K562 (cell line): ENCODE measurements at regions not wholly inside any gene's neighbourhood (a gene's known extent, or its start where the extent isn't known, plus 50 kb on each side); places are given as distances from the start of the nearest gene placed in this dataset.

Source experiments
- ATAC-seq: fragments of 200-7000 bp; cut with Tn5 transposase; 3 replicates; pipeline ENCODE4 v1.9.1; 2020; ENCODE audit warnings: moderate library complexity
- BruUV-seq: library from RNA; stranded (reverse); fragments of 400-500 nt; replicated peaks from 2 replicates; lab custom pipeline; 2021; lab: Mats Ljungman, UMichigan
- CTCF ChIA-PET: fragments of 300-600 bp; formaldehyde crosslinking; extraction: SDS; loops from one replicate; lab custom pipeline; 2021; ENCODE audit warnings: low intra/inter-chr PET ratio; lab: Yijun Ruan, JAX
- POLR2A ChIA-PET: fragments of 300-600, 350-650 bp; sonication (Branson Sonifier 250); formaldehyde crosslinking; extraction: SDS; loops from one replicate; lab custom pipeline; 2021; ENCODE audit warnings: antibody characterized with exemption, inconsistent platforms; lab: Yijun Ruan, JAX
- DNase-seq, 4 experiments: peaks; one replicate each; pipeline versions ENCODE4 v3.0.0 to v3.0.0-alpha.2; 2011 to 2018; ENCODE audit warnings: low spot score in 3 of 4, mixed read lengths in 3 of 4; ENCODE audit errors: extremely low read depth in 1 of 4
- FAIRE-seq: peaks from 2 replicates; lab custom pipeline; 2011; peaks lifted over from hg19 to GRCh38; lab: Jason Lieb, UNC
- H2AFZ ChIP-seq: 2 replicates; pipeline ENCODE4 v1.6.0; 2011; ENCODE audit warnings: low read depth, low read length, control low read depth, inconsistent platforms
- H3K27ac ChIP-seq: fragments of 200-600 bp; 3 replicates; pipeline ENCODE4 v1.8.0; 2011; ENCODE audit warnings: low read depth, mild to moderate bottlenecking, control low read depth, inconsistent platforms, low read length, moderate library complexity, mixed read lengths; ENCODE audit errors: extremely low read depth
- H3K27me3 ChIP-seq, 2 experiments: fragments of 300-600 bp in 1 of 2; 2 replicates in 1 of 2; 3 replicates in 1 of 2; pipeline versions ENCODE4 v1.6.0 to v1.8.0; 2011; ENCODE audit warnings: inconsistent platforms in 2 of 2, low read length in 2 of 2, mild to moderate bottlenecking in 1 of 2, mixed read lengths in 1 of 2, moderate library complexity in 1 of 2; ENCODE audit not compliant: control insufficient read depth in 2 of 2, insufficient read depth in 2 of 2
- H3K36me3 ChIP-seq: fragments of 300-600 bp; 3 replicates; pipeline ENCODE4 v1.8.0; 2011; ENCODE audit warnings: mild to moderate bottlenecking, low read length, inconsistent platforms; ENCODE audit not compliant: control insufficient read depth, insufficient read depth
- H3K4me1 ChIP-seq, 2 experiments: fragments of 200-600 bp in 1 of 2; replicated peaks in 1 of 2; 2 replicates in 1 of 2; 3 replicates in 1 of 2; pipeline versions ENCODE4 v1.5.1 to v1.8.0; 2011; ENCODE audit warnings: inconsistent platforms in 2 of 2, low read length in 2 of 2, mild to moderate bottlenecking in 1 of 2, mixed read lengths in 1 of 2, moderate library complexity in 1 of 2; ENCODE audit not compliant: control insufficient read depth in 2 of 2, insufficient read depth in 2 of 2
- H3K4me2 ChIP-seq: 2 replicates; pipeline ENCODE4 v1.6.1; 2011; ENCODE audit warnings: low read length, control low read depth, inconsistent platforms, mixed read lengths; ENCODE audit not compliant: insufficient read depth
- H3K4me3 ChIP-seq: fragments of 200-600 bp; sonication (generic), shearing (Covaris generic); 2 replicates; pipeline ENCODE4 v1.5.1; 2016; ENCODE audit warnings: control low read depth, inconsistent platforms
- H3K79me2 ChIP-seq: fragments of 200-600 bp; 3 replicates; pipeline ENCODE4 v1.8.0; 2011; ENCODE audit warnings: low read length, inconsistent platforms; ENCODE audit not compliant: control insufficient read depth, insufficient read depth
- H3K9ac ChIP-seq, 2 experiments: 2 replicates each; pipeline versions ENCODE4 v1.6.0 to v1.6.1; 2011; ENCODE audit warnings: low read depth in 2 of 2, low read length in 2 of 2, control low read depth in 1 of 2, inconsistent platforms in 1 of 2, mild to moderate bottlenecking in 1 of 2, mixed read lengths in 1 of 2; ENCODE audit not compliant: insufficient read depth in 1 of 2
- H3K9me1 ChIP-seq: one replicate; pipeline ENCODE4 v1.6.0; 2011; ENCODE audit warnings: inconsistent platforms, mild to moderate bottlenecking, low read length, moderate library complexity; ENCODE audit not compliant: control insufficient read depth, insufficient read depth
- H3K9me3 ChIP-seq: replicated peaks from 2 replicates; pipeline ENCODE4 v1.5.1; 2011; ENCODE audit warnings: low read depth, low read length, inconsistent platforms; ENCODE audit not compliant: control insufficient read depth, insufficient read depth
- H4K20me1 ChIP-seq: replicated peaks from 2 replicates; pipeline ENCODE4 v1.6.1; 2011; ENCODE audit warnings: low read length, inconsistent platforms, mixed read lengths; ENCODE audit not compliant: control insufficient read depth, insufficient read depth
- CBX1 ChIP-seq: sonication (generic); IDR thresholded peaks from 2 replicates; pipeline ENCODE4 v1.6.1; 2016; ENCODE audit warnings: antibody characterized with exemption, low read depth, mild to moderate bottlenecking
- HNRNPLL ChIP-seq: fragments of 200-400 bp; formaldehyde crosslinking; IDR thresholded peaks from 2 replicates; pipeline ENCODE4 v1.6.1; 2017; ENCODE audit warnings: low read length, low read depth, mild to moderate bottlenecking; ENCODE audit not compliant: poor library complexity, severe bottlenecking
- MCM5 ChIP-seq: fragments of 450-650 bp; IDR thresholded peaks from 2 replicates; pipeline ENCODE4 v1.6.1; 2016; ENCODE audit warnings: low read depth
- NFIC ChIP-seq: fragments of 450-650 bp; IDR thresholded peaks from 2 replicates; pipeline ENCODE4 v1.6.1; 2017; ENCODE audit warnings: mild to moderate bottlenecking, inconsistent platforms
- ZNF175 ChIP-seq: fragments of 200-800 bp; sonication (Bioruptor generic); IDR thresholded peaks from 2 replicates; pipeline ENCODE4 v1.6.1; 2016; ENCODE audit warnings: low read depth, mild to moderate bottlenecking, missing genetic modification characterization, missing compliant biosample characterization
- ZNF644 ChIP-seq: fragments of 200-800 bp; sonication (Bioruptor generic); IDR thresholded peaks from 2 replicates; pipeline ENCODE4 v1.6.1; 2016; ENCODE audit warnings: low read depth, missing genetic modification characterization, missing compliant biosample characterization
- WGBS: fragments of 100-300 bp; shearing (Covaris generic); methylation state at CpG from one replicate; pipeline ENCODE4 v1.1.6; 2016; ENCODE audit warnings: low coverage, mixed read lengths; ENCODE audit not compliant: insufficient coverage; ENCODE audit errors: missing lambda C conversion rate; 5-methylcytosine and 5-hydroxymethylcytosine counted together
- in situ Hi-C: fragments of 300-500 bp; cut with MboI; formaldehyde crosslinking; loops from 4 replicates; pipeline ENCODE4 v1.15.0; 2018; ENCODE audit warnings: inconsistent platforms, mixed read lengths
- intact Hi-C: fragments of 100-400 bp; cut with micrococcal nuclease; formaldehyde crosslinking; loops from 2 replicates; pipeline ENCODE4 v1.14.2; 2022
- TF ChIP-seq, protein P1 (sequence below), 3 experiments: IDR thresholded peaks in 2 of 3; conservative IDR thresholded peaks in 1 of 3; 2 replicates each; pipeline ENCODE4 v1.5.1; 2011 to 2012; ENCODE audit warnings: low read length in 3 of 3, mild to moderate bottlenecking in 3 of 3, control low read depth in 2 of 3, improper control_type of control experiment in 1 of 3, inconsistent platforms in 1 of 3, low read depth in 1 of 3, mixed read lengths in 1 of 3, moderate library complexity in 1 of 3; ENCODE audit not compliant: insufficient read depth in 2 of 3
- TF ChIP-seq, protein P2 (sequence below), 2 experiments: fragments of 250-450 bp in 1 of 2; fragments of 450-650 bp in 1 of 2; sonication (Bioruptor Pico) in 1 of 2; IDR thresholded peaks; 2 replicates each; pipeline versions ENCODE4 v1.6.1 to v1.8.0; 2016 to 2021; ENCODE audit warnings: mild to moderate bottlenecking in 2 of 2, moderate library complexity in 2 of 2, missing compliant biosample characterization in 1 of 2, missing genetic modification characterization in 1 of 2
- TF ChIP-seq, protein P3 (sequence below): fragments of 450-650 bp; IDR thresholded peaks from 2 replicates; pipeline ENCODE4 v1.6.1; 2017; ENCODE audit warnings: antibody characterized with exemption

DNA sequence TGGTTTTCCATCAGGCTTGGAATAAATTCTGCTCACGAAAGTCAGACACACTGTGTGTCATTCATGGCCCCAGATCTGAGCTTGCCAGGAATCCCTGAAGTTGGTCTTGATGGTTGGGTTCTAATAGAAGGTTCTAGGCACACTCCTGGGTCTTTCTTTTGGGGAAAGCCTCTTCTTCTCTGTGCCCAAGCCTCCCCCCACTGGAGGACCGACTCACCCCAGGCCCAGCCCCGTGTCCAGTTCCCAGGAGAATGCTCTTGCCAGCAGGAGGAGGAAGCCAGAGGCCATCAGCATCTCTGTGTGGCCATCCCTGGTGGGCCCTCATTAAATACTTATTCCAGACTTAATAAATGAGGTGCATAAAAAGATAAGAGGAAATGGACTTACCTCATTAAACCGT, 548.0 kb downstream of the TCERG1L start (continued):
- TF ChIP-seq, protein P1, sequence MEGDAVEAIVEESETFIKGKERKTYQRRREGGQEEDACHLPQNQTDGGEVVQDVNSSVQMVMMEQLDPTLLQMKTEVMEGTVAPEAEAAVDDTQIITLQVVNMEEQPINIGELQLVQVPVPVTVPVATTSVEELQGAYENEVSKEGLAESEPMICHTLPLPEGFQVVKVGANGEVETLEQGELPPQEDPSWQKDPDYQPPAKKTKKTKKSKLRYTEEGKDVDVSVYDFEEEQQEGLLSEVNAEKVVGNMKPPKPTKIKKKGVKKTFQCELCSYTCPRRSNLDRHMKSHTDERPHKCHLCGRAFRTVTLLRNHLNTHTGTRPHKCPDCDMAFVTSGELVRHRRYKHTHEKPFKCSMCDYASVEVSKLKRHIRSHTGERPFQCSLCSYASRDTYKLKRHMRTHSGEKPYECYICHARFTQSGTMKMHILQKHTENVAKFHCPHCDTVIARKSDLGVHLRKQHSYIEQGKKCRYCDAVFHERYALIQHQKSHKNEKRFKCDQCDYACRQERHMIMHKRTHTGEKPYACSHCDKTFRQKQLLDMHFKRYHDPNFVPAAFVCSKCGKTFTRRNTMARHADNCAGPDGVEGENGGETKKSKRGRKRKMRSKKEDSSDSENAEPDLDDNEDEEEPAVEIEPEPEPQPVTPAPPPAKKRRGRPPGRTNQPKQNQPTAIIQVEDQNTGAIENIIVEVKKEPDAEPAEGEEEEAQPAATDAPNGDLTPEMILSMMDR (IDR thresholded peaks at IDR 0.05 in 2 of 3, conservative IDR thresholded peaks at IDR 0.05 in 1 of 3; ENCODE audit: insufficient read depth in 2 of 3, low read depth in 1 of 3, low read length in 3 of 3), result no peak
- TF ChIP-seq ZNF644 (tag) (no peak), NFIC (no peak)
- TF ChIP-seq, protein P2, sequence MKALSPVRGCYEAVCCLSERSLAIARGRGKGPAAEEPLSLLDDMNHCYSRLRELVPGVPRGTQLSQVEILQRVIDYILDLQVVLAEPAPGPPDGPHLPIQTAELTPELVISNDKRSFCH (CRISPR knock-in tag; IDR thresholded peaks at IDR 0.05), result no peak
- TF ChIP-seq, protein P2 (tag; IDR thresholded peaks at IDR 0.05), result no peak
- TF ChIP-seq, protein P3, sequence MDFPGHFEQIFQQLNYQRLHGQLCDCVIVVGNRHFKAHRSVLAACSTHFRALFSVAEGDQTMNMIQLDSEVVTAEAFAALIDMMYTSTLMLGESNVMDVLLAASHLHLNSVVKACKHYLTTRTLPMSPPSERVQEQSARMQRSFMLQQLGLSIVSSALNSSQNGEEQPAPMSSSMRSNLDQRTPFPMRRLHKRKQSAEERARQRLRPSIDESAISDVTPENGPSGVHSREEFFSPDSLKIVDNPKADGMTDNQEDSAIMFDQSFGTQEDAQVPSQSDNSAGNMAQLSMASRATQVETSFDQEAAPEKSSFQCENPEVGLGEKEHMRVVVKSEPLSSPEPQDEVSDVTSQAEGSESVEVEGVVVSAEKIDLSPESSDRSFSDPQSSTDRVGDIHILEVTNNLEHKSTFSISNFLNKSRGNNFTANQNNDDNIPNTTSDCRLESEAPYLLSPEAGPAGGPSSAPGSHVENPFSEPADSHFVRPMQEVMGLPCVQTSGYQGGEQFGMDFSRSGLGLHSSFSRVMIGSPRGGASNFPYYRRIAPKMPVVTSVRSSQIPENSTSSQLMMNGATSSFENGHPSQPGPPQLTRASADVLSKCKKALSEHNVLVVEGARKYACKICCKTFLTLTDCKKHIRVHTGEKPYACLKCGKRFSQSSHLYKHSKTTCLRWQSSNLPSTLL, result no peak
- TF ChIP-seq, all 486 proteins: peak for 0

DNA sequence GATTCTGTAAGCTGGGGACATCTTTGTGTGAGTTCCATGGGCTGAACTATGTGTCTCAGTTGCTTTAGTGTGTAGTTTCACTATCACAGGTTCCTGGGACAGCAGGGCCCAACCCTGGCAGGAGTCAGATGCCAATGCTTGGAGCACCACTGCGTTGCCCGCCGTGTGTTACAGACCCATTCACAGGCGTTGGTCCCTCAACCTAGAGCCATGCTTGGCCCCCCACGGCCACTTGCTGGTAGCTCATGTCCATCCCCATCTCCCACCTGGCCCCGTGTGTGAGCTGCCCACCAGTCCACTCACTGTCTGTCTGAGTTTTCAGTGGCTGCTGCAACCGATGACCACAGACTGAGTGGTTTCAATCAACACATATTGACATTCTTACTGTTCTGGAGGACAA, 546.9 kb downstream of the TCERG1L start:
- no peak for FAIRE-seq
- intact Hi-C loops (no loop called here), in situ Hi-C loops (no loop called here)
- H3K27ac ChIP-seq, result no peak overlapping the region
- H3K9me3 ChIP-seq, result no peaks in the 10 kb centered on the region
- H3K9me1 ChIP-seq, result no peaks in the 10 kb centered on the region
- no TSS peak for BruUV-seq
- H3K27me3 ChIP-seq, result no peaks in the 10 kb centered on the region
- ATAC-seq, result no peak
- ChIA-PET POLR2A (no interaction called here), CTCF (no interaction called here)
- TF ChIP-seq CBX1 (no peak), HNRNPLL (no peak), MCM5 (no peak), ZNF175 (CRISPR knock-in tag) (no peak)
- H3K9ac ChIP-seq, result no peak overlapping the region
- no peak overlapping the region for H2AFZ ChIP-seq
- DNase-seq, result no peak
- no peak overlapping the region for H3K4me2 ChIP-seq
- no peaks in the 10 kb centered on the region for H3K4me1 ChIP-seq
- no peaks in the 10 kb centered on the region for H3K79me2 ChIP-seq
- no peak overlapping the region for H3K4me3 ChIP-seq
- H3K36me3 ChIP-seq, result no peaks in the 10 kb centered on the region
- H4K20me1 ChIP-seq, result no peaks in the 10 kb centered on the region
- 2% methylated on average over 7 of the region's 7 CpGs for WGBS
